NCI-H2196 (cell line): ENCODE measurements at regions not wholly inside any gene's neighbourhood (a gene's known extent, or its start where the extent isn't known, plus 50 kb on each side); places are given as distances from the start of the nearest gene placed in this dataset.
A peak's percentile ranks its signal among the peaks of the same experiment; 100 is the strongest.
"Not testable (repeated sequence)": the region's sequence is repeated elsewhere in the genome, so short reads cannot be mapped to it uniquely, and the experiment has no call there.

Experiments used
- DNase-seq: peaks from one replicate; lab custom pipeline; 2025; ENCODE audit not compliant: unreplicated experiment; lab: John Stamatoyannopoulos, UW

DNA sequence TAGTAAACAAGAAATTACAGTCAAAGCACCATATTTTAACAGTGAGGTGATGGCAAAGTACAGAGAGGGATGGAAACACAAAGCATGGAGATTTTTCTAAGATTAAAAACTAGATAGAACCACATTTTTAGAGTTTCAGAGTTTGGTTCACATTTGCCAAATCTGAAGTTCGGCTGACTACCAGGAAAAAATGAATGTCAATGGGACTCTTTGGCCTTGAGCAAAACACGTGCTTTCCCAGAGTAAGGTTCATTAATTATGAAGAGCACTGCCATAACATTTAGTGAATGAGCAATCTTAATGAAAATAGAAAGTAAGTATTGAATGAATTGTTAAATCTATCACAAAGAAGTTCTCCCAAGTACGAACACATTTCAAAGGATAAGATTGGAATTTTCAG, 571.2 kb upstream of the VRK2 start:
- DNase-seq, result no peak

DNA sequence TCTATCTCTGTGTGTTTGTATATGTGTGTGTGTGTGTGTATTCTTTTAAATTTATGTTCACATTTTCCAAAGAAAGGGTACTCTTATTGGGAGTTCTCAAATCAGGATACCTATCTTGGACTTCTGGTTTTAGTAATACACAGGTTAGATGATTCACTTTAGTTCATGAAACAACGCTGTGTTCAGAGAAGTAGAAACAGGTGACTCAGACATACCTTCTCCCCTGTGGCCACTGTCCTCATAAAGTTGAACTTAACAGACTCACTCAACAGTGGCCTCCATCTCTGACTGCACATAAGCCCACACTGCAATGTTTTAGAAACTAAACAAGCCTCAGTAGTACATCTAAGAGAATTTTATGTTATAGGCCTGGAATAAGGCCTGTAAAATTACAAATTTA, 566.6 kb upstream of the VRK2 start:
- no peak for DNase-seq

DNA sequence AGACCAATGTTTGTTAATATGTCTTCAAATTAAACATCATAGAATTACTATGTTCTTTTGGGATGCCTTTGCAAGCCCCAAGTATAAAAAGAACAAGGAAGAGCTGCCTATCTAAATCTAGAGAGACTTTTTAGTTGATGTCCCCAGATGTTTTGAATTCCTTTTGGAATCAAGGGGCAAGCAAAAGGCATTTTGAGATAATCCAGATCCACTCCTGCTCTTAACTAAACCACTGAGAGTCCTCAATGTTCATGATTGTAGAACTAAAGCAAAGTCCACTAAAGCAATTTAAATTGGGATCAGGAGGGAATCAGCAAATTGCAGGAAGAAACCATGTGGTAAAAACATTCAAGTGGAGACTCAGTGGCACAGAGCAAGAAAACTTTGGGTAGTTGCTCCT, 558.5 kb upstream of the VRK2 start:
- DNase-seq, result no peak

DNA sequence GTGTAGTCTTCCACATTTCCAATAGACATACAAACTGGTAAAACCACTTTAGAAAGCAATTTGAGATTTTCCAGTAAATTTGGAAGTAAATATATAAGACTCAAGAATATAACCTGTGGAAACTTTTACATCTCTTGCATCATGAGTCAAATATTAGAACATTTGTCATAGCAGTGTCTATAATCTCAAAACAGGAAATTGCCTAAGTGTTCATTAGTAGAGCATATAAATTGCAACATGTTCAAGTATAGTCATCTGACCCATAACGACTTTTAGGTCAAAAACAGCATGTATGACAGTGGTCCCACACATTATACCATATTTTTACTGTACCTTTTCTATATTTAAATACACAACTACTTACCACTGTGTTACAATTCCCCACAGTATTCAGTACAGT, 555.9 kb upstream of the VRK2 start:
- no peak for DNase-seq

DNA sequence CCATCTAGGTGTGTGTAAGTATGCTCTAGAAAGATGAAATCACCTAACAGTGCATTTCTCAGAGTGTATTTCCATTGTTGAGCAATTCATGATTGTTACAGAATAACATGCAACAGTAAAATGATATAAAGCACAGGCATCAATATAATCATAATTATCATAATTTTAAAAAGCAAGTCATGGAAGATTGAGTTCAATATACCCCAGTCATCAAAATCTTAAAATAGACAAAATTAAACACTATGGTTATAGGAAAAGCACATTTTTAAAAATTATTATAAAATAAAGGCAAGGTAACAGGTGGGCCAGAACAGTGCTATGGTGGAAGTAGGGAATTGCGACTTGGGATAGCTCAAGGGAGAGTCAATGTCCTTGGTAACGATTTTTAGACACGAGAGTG, 555.4 kb upstream of the VRK2 start:
- no peak for DNase-seq

DNA sequence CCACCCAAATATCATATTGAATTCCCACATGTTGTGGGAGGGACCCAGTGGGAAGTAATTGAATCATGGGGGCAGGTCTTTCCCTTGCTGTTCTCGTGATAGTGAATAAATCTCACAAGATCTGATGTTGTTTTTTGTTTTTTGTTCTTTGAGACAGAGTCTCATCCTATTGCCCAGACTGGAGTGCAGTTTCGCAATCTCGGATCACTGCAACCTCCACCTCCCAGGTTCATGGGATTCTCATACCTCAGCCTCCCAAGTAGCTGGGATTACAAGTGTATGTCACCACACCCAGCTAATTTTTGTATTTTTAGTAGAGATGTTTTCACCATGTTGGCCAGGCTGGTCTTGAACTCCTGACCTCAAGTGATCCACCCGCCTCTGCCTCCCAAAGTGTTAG, 552.6 kb upstream of the VRK2 start:
- not testable (repeated sequence) for DNase-seq

DNA sequence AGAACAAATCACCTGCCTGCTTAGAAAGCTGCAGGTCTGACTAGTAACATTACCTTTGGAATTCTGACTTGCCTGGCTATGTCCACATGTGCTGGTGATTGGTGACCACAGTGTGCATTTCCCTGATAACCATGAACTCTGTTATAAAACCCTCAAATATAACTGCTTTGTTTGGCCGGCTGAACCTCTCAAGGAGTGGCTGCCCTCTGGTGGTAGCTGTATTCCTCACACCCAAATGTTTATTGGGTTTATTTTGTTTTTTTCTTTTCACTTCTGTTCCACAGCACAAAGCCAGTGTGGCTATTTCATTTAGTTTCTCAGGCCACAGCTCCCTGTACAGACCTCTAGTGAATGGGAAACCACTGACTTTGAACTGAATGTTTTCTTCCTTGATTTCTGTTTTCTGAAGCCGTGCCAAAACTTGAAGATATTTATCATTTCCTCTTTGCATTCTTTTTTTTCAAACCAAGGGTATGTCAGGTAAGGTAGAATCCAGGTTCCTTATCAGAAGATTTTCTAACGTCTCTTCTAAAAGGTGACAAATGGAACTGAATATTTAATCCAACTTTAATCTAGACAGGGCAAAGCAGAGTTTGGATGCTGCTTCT, 549.0 kb upstream of the VRK2 start:
- DNase-seq, result peak; percentile 33

DNA sequence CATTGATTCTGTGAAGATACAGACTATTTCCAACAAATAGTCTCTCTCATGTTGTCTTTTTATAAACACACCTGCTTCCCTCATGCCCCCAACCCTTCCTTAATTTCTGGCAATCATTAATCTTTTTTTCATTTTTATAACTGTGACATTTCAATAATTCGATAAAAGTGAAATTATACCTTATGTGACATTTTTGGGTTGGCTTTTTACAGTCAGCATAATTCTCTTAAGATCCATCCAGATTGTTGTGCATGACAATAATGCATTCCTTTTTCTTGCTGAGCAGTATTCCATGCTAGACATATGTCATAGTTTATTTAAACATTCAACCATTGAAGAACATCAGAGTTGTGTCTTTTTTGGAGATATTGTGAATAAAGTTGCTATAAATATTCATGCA, 541.8 kb upstream of the VRK2 start:
- DNase-seq, result no peak

DNA sequence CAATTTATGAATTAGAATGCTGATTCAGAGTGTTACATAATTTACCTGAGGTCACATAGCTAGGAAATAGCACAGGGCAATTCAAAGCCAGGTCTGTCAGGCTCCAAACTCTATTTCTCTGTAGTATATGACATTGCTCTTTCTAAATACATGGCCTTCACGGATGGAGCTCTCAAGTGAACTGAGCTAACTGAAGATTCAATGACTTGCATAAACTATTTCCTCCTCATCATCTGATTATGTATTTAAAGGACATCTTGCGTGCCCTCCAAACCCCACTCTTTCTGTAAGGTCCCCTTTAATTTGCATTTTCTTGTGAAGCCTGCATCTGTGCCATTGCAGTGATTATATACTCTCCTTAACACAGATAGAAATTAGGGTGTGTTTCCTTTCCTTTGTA, 537.4 kb upstream of the VRK2 start:
- DNase-seq, result no peak

DNA sequence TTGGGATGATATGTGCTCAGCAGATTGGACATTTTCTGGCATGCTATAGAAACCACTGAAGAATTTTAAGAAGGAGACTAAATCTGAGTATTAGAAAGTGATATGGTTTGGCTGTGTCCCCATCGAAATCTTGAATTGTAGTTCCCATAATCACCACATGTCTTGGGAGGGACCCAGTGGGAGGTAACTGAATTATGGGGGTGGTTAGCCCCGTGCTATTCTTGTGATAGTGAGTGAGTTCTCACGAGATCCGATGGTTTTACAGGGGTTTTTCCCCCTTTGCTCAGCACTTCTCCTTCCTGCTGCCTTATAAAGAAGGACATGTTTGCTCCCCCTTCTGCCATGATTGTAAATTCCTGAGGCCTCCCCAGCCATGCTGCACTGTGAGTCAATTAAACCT, 535.9 kb upstream of the VRK2 start:
- no peak for DNase-seq

DNA sequence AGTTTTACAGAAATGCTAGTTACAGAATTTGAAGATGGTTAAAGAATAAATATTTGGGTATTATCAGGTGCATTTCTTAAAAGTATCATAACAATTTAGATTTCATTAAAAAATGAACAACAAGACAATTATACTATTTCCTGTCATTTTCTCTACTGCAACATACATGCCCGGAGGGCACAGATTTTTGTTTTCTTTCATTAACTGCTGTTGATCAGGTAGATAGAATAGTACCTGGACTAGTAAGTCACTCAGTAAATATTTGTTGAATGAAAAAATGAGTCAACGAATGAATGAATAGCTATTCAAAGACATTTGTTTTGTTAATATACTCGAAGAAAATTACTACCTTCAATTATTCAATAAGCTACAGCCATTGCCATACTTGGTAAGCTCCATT, 531.2 kb upstream of the VRK2 start:
- DNase-seq, result no peak

DNA sequence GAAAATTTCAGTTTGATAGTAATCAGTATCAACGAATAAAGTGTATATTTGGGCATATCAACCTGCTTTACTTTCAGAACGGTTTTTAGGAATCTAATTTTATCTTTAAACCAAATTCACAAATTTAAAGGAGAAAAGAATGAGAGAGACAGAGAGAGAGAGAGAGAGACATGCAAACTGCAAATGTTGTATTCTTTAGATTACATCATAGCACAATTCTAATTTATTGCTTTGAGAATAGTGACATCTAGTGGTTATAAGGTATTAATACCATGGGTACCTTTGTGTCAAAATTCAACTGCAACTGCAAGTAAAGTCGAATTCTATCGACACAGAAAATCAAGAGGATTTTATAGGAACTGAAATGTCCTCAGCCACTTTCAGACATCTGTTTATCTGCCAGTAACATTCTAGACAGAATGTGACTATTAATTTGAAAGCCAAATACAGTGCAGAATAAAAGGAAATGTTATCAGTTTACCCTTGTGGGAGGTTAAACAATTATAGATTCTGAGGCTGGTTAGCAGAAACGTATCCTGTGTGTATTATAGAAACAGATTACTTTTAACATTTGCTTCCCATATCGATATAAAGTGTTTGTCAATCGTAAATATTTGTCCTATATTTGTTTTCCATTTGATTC, 529.8 kb upstream of the VRK2 start:
- no peak for DNase-seq

DNA sequence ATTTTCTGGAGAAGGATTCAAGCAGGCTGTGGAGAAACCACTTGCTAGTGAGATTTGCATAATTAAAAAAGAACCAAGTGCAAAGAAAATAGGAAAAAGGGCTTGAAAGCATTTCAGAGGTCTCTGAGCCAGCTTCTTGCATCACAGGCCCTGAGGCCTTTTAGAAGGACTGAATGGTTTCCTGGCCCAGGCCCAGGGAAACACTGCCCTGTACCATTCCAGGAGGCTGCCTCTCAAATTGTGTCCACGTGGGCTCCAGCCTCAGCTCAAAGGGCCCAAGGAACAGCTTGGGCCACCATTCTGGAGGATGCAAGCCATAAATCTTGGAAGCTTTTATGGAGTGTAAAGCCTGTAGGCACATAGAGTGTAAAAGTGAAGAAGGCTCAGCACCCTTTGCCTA, 523.3 kb upstream of the VRK2 start:
- no peak for DNase-seq

DNA sequence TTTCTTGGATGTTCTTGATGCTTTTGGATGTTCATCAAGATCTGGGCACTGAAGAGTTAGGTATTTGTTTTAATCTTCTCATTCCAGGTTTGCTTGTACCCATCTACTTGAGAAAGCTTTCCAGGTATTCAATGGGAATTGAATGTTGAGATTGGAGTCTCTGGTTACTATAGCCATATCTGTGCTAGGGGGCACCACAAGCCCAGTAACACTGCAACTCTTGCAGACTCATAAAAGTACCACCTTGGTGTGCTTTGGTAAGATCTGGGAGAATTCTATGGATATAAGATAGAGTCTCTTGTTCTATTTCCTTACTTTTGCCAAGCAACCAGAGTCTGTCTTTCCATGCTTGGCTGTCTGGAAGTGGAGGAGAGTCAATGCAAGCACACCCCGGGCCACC, 518.9 kb upstream of the VRK2 start:
- DNase-seq, result no peak

DNA sequence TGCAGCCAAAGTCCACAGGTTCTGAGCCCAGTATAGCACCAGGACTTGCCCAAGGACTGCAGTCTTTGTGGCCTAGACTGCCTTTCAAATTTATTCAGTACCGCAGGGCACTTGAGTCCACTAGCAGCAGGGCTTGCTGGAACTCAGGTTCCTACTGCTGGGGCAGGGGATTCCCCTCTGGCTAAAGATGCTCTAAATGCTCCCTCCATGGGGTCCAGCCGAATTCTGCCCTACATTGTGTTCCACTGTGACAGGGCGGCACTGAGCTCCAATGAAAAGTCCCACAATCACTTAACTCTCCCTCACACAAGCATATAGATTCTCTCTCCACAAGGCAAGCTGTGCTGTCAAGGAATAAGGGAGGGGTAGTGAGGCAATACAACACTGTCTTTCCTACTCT, 518.1 kb upstream of the VRK2 start:
- no peak for DNase-seq

DNA sequence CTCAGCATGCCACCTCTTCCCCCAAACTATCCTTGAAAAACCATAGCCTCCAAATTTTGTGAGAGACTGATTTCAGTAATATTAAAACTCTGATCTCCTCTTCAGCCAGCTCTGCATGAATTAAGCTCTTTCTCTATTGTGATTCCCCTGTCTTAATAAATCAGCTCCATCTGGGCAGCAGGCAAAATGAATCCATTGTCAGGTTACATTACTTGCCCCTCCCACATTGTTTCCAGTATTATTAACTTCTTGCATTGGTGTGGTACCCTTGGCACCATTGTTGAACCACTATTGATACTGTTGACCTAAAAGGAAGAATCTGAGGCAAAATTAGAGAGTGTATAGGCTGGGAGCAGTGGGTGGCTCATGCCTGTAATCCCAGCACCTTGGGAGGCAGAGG, 512.2 kb upstream of the VRK2 start:
- DNase-seq, result no peak

DNA sequence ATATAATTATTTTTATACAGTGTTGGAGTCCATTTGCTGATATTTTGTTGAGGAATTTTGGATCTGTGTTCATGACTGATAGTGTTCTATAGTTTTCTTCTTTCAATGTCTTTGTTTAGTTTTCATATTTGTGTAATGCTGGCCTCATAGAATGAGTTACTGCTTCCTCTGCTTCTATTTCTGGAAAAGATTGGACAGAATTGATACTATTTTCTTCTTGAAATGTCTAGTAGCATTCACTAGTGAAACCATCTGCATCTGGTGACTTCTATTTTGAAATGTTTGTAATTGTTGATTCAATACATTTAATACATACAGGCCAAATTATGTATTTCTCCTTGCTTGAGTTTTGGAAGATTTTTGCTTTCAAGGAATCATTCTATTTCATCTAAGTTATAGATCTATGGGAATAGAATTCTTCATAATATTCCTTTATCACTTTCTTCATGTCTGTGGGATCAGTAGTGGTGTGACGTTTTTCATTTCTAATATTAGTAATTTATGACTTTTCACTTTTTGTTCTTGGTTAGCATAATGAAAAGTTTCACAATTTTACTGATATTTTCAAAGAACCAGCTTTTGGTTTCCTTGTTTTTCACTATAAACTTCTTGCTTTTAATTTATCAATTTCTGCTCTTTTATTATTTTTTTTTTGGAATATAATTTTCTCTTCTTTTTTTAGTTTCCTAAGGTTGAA, 509.9 kb upstream of the VRK2 start:
- no peak for DNase-seq

DNA sequence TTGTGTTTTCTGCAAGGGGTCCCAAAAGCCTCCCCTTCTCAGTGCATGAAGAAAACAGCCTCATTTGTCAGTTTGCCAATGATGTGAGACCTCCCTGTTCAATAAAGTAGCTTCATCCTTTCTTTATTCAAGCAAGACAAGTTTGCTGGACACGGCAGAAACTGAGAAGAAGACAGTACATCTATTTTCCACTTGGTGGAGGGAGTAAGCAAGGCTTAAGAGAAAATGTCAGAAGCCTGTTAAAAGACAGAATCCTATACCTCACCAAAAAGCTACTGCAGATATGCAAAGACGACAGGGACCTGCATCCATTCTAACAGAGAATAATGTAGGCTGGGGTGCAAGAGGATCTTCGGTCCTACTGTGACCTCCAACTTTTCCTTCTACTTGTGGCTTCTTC, 506.8 kb upstream of the VRK2 start:
- no peak for DNase-seq

DNA sequence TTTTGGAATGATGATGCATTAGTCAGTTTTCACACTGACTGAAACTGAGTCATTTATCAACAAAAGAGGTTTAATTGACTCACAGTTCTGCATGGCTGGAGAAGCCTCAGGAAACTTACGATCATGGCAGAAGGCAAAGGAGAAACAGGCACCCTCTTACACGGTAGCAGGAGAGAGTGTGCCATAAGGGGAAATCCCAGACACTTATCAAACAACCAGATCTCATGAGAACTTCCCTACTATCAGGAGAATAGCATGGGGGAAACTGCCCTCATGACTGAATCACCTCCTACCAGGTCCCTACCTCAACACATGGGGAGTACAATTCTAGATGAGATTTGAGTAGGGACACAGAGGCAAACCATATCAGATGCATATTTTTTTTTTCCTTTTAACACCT, 504.5 kb upstream of the VRK2 start:
- DNase-seq, result no peak

DNA sequence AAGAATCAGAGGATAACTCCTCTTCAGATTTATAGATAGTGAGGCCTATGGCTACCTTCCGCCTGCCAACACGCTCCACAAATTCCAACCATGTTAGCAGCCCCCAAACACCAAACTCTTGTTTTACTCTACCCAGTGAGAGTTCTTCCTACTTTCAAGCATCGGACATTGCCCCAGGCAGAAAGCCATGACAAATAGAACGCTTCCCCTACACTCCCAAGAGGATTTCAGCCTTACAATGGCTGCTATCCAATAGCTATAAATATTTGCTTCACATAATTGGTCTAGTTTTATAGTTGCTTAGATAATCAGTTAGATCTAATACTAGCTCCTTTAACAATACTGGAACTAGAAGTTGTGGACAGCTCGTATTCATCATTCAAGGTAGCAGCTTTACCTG, 503.4 kb upstream of the VRK2 start:
- no peak for DNase-seq

DNA sequence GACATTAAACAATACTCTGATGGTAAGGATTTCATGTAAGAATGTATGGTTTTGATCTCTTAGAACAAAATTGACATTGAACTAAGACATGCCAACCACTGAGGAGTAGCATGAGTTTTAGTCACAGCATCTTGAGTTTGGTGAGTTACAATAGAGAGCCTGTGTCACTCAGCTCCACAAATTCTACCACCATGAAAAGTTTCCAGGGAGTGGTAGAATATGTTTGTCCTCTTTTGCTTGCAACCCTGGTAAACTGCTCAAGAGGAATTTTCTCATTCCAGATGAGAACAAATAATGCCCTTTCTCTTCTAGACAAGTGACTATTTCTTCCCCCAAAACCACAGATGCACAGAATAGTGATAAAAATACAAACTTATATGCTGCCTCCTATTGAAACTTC, 502.0 kb upstream of the VRK2 start:
- no peak for DNase-seq

DNA sequence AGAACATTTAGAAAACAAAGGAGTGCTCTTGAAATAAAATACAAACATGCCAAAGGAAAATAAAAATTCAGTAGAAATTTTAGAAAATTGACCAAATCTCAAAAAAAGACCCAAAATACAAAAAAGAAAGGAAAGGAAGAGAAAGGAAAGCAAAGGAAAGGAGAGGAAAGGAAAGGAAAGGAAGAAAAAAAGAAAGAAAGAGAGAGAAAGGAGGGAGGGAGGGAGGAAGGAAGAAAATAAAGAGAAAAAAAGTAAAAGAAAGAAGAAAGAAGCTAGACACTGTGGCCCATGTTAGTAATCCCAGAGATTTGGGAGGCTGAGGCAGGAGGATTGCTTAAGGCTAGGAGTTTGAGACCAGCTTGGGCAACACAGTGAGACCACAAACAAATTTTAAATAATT, 500.1 kb upstream of the VRK2 start:
- no peak for DNase-seq

DNA sequence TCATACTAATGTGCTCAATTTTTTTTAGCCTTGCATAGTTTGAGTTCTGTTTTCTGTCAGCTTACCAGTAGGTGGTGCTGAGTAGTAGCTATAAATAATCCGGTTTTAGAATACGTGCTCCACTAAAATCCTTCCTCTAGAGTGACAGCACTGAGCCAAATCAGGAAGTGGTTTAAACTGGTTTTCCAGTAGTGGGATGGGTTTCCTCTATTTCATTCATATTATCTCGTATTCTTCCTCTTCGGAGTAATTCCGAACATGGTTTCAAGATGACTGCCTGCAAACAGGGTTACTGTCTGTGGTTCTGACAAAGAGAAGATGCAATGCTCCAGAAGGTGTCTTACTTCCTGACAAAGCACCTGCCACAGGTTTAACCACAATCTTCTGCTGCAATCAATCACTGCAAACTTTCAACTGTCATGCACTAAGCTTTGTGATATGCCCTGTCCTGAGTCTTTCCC, 496.9 kb upstream of the VRK2 start:
- no peak for DNase-seq
